SIG-M5 treated with dmso at 0.1 percent for 504 hours (cell line): ENCODE measurements at regions not wholly inside any gene's neighbourhood (a gene's known extent, or its start where the extent isn't known, plus 50 kb on each side); places are given as distances from the start of the nearest gene placed in this dataset.

Experiments
- DNase-seq: peaks from one replicate; lab custom pipeline; 2025; ENCODE audit not compliant: unreplicated experiment; lab: John Stamatoyannopoulos, UW

DNA sequence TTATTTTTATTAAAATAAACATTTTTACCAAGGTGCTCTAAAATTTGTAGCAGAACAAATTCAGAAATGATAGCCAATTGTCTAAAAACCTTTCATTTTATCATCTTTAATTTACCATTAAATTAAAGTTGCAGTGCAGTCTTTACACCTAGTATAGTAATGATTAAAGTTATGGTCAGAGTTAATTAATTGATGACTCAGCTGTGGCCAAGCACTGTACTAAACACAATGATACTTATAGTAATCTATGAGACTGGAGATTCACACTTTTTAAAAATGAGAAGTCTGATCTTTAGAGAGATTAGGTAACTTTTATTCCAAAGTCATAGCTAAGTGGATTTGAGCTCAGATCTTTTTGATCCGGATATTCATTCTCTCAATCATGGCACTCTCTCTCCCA, 621.1 kb upstream of the MEF2C start:
- no peak for DNase-seq

DNA sequence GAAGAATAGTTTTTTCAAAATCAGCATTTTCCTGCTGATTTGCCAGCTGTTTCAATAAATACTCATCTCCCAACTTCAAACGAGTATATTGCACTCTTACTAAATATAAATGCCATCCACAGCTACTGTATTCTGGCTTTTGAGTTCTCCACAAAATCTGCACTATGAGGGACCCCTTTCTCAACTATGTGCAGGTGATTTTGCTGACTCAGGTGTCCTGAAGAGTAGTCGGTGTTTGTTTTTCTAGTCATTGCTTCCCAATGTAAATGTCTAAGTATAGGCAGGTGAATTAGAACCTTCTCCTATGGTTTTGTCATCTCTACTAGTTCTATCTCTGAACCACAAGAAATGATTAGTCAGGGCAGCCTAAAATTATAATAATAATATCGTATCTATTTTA, 616.8 kb upstream of the MEF2C start:
- DNase-seq: no peak

DNA sequence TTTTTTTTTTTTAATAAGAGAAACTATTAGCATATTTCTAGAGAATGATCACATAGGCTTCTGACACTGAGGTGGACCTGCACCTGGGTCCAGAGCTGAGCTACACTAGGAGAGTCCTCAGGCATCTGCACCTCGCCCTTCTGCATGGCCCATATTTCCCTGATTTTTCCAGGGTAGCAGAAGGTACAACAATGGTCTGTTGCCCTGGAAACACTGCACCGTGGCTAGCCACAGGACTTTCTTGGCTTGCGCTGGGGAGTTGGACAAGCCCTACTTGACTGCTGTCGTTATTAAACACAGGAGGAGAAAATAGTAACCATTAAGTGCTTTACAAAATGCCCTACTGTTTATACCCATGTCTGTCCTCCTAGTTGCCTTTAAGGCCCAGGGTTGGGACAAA, 615.7 kb upstream of the MEF2C start:
- no peak for DNase-seq

DNA sequence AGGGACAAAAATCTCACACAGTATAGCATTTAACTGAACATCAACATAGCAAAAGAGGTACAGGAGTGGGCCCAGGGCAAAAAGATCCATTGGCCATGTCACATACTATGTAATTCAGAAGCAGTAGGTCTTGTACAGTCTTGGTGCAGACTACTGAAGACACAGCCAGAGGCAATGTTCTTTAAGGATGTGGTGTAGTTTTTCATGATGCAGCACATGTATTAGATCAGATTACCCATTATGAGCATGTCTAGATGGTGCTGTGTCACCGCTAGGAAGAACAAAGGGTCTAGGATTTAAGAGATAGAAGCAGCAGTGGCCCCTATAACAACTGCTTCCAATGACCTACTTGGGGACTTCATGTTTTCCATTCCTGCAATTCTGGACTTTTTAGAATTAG, 610.4 kb upstream of the MEF2C start:
- no peak for DNase-seq

DNA sequence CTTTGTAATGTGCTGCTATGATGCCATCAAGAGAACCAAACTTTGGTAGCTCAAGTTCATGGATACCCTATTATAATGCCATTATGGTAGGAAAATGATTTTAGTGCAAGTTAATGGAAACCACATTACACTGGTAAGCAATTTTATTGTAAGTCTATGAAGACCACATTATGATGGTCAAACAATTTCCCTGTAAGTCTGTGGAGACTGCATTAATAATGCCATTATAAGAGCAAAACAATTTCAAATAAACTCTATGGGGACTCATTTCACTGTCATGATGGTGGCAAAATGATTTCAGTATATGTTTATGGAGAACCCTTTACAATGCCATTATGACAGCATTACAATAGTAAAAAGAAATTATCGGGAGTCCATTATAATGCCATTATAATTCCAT, 602.0 kb upstream of the MEF2C start:
- no peak for DNase-seq

DNA sequence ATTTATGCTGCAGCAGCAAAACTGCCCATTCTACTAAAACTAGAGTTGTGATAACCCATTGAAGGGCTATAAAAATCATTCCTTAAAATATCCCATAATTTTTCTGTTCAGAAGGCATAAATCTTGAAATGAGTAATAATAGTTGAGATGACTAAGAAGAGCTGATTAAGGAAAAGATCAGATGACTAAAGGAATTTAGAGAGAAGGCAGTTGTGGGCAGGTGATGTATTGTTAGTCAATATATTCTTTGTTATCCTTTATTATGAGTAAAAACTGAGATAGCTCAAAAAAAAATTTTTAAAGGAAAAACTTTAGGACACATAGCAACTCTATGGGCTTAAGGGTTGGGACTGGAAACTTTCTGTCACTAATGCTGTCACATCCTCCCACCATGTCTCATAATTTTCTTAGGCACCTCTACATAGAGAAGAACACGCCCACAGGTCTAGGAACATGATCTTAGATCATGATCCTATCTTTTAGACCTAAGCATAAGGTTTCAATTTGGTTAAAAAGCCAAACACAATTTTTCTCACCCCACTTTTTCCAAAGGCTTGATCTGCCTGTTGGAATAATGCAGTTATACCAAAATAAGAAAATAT, 597.5 kb upstream of the MEF2C start:
- DNase-seq: no peak

DNA sequence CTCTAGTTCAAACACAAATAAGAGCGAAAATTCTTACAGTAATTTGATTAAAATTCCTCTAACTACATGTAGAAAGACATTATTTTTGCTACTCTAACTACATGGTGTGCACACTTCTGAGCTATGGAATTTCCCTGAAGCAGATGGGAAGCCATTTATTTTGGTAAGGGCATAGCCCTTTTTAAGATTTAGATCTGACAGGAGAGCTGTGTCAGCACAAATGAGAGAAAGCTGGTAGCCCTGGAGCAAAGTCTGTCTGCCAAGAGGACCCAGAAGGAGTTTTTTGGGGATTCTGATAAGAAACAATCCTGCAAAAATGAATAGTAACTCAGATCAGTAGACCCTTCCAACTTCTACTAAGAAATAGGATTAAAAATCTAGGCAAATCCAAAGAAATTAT, 595.9 kb upstream of the MEF2C start:
- no peak for DNase-seq

DNA sequence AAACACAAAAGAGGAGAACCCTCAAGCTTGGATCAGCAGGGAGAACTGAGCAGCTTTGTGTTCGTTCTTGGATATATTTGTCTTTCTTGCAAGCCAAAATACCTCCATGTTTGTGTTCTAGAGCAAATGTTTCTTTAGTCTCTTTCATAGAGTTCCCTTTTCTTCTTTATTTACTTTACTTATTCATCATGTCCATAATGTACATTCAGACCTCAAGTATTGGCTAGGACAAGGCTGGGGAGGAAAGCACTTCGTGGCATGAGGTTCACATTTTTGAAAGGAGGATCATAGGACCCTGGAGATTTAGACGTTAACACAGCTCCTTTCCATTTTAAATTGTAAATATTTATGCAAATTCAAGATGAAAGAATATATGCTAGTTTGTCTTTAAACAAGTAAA, 590.2 kb upstream of the MEF2C start:
- DNase-seq: no peak

DNA sequence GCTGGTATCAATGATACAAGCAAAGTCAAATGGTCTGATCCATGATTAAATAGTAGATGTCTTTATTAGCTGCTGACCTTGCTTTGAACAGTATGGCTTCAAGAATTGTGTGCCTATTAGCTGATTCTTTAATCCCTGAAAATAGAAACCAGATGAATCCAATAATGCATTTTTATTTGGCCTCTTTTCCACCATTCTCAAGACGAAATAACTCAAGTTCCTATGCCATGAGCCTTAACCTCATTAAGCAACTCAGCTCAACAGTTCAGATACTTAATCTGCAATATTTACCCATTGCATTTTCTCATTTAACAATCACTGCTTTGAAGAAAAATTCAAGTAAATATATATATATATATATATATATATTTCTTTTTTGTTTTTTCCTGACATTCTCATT, 588.6 kb upstream of the MEF2C start:
- no peak for DNase-seq

DNA sequence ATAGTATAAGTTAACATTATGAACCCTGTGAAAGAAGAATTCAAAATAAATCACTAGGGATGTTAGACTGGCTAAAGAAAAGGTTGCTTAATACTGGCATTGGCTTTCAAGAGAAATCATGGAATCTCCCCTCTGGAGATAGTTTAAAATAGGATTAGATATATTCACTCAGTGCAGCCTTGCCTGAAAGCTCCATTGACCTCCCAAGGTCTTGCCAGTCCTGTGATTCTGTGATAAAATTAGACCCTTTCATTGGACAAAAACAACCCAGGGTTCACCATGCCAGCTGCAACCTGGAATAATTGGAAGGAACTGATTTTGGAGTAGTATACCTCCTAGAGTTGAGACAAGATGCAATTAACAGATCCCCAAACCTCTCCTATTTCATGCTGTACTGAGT, 588.1 kb upstream of the MEF2C start:
- no peak for DNase-seq

DNA sequence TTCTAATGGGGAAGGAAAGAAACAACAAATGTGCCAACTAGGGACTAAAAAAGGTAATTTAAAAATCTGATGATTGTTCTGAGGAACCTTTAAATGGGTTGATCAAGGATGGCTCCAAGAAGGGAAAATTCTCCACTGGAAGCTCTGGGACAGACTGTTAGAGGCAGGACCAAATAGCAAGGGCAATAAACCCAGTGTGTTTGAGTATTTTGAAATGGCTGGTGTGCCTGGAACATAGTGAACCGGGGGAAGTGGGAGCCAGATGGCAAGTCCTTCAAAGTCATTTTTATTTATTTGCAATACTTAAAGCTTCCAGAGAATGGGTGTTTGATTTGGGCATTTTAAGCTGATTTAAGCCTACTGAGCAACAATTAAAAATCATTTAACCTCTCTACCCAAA, 587.7 kb upstream of the MEF2C start:
- DNase-seq: no peak

DNA sequence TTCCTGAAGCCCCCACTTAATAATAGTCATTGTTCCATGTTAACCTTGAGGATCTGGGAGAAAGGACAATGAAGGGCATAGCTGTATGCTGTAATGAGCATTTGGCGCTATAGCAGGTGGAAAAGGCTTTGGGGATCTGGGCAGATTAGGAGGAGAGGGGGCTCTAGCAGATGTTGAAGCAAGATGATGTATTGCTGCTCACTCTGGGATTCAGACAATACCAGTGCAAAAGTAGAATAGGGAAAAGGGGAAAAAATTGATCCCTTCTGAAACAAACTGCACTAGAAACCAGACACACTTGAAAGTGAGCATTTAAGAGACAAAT, 575.3 kb upstream of the MEF2C start:
- DNase-seq: no peak

DNA sequence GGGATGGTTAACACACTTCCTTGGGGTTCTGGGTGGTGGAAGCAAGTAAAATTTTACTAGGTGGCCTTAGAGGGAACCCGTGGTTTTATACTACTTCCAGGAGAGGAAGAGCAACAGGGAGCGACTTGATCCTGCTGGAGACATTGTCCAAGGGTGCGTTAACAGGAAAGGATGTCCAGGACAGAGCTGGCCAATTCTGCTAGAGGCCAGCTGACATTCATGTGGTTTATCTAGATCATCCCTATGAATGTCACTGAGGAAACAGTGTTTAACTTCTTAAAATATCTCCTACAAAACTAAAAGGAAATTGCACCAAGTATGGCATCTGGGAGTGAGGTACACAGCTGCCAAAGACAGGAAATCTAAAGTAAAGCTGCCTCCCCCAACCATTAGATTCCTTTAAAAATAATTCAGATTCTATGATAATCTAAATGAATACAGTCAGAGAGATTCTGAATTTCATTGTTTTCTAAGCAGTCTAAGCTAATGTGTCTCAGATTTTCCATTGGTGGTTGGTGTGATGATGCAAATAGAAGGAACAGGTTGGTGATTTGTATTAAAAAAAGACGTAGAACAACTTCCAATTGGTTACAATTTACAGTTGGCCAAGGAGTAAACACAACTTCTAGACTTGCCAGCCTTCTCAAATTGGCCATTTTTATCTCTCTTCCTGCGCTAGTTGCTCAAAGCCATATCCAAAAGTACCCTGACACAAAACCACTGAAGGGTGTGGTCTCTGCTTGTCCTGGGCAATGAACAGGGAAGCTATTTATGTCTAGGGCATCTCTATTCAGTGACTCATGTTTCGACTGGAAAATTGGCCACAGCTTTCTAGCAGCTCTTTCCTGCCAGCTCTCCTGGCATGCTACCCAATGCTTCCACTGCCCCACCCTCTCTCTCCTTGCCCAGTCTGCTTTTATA, 574.7 kb upstream of the MEF2C start:
- DNase-seq: no peak

DNA sequence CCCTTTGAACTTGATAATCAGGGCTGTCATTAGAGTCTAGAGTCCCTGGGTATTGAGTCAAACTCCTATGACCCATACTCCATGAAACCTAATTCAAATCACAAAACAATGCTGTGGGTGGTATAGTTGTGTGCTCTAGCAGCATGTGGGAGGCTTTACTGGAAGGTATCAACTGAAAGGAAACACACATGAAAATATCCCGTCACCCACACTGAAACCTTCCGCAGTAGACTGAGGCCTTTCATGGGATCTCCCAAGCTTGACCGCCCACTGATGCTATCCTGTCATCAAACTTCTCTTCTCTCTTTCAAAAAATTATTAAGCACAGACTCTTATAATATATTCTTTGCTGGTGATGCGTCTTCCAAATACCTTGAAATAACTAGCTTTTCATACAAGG, 569.1 kb upstream of the MEF2C start:
- no peak for DNase-seq

DNA sequence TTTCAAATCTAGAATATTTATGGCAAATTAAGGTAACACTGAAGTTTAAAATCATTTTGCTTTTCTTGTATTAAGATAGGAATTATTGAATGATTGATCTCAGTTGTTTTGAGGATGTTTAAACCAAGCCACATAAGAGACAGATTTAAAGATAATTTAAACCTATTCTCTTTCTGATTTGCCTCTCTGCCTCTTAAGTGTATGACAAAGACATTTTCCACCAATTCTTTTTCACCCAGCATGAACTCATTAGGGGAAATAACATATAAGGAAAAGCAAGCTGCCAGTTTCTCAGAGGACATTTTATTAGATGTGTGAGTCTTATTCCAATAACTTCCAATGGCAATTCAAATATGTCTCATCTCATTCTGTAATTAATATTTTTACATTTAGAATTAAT, 568.3 kb upstream of the MEF2C start:
- DNase-seq: no peak

DNA sequence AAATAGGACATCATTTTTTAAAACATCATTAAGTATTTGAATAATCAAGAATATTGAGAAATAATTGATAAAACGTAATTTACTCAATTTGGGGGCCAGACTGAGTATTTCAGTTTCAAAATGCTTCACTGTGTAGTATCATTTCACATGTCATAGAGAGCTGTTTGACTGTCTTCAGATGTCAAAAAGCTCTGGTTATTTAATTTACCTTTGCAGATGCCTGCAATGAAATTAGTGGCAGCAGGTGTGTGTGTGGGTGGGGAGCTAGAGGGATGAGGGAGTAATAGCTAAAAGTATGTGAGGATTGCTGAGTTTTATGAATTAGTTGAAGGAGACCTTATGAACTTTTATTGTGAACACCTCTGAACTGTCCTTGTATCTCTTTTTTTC, 567.2 kb upstream of the MEF2C start:
- no peak for DNase-seq

DNA sequence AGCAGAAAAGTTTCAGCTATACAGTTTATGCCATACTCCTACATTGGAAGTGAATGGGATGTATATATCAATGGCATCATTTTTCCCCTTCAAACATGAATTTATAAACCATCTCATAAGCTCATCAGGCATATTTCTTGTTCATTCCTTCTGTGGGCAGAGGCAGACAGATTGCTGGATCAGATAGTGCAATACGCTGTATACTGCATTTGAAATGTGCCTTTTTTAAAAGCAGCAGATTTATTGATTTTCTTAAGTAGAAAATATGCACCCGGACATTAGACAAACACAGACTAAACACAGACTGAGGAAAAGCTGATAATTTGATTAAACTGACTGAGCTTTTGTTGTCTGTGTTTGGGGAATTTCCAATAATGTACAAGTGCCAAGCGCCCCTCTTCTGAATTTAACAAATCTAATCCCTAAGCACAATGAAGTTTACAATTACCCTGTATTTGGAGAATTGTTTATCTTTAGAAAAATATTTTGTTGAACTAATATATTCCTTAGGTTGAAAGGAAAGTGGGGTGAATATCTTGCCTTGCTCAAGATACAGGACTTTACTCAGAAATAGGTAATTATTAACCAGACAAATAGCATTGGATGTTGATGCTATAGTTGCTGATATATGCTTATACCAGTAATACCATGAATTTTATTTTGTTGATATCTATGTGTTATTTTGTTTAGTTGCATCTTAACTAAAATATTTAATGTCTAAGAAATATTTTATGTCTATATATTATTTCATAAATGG, 566.6 kb upstream of the MEF2C start:
- no peak for DNase-seq

DNA sequence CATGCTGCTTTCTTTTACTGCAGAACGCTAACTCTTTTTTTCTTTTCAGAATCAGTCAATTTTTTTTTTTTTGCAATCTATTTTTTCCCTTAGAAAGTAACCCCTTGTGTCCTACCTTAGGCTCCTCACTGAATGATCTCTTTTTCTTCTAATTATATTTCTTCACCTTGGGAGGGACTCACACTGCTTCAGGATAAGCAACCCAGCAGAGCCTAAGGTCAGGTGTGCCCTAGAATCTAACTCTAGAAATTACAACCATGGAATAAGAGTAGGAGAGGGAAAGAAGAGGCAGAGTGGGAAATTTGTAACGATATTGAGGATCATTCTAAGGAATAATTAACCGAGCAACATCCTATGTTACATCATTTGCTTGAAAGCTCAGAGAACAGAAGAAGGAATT, 564.0 kb upstream of the MEF2C start:
- no peak for DNase-seq

DNA sequence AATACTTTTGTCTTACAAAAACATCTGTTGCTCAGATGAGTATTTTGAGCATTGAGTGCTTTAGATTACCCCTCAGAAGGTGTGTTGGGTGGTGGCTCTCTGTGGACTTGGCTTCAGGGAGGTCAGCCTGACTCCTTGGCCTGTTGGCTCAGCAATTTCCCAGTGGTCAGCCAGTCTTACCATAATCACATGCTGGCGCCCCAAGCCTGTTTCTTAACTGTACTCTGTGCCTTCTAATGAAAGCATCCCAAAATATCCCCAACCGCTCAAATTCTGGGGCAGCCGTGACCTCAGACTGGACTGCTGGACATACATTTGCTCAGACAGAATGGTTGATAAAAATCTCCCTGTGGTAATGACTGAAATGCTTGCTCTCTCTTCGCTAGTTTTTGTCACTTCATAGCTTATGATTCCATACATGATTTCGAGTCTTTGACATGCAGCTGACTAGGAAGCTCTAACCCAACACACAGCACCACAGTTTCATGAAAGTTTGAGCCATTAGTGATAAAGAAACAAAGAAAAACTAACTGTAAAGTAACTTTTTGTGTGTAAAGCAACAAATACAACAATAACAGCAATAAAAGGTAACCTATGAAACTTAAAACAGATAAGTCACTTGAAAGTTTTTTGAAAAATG, 562.2 kb upstream of the MEF2C start:
- no peak for DNase-seq

DNA sequence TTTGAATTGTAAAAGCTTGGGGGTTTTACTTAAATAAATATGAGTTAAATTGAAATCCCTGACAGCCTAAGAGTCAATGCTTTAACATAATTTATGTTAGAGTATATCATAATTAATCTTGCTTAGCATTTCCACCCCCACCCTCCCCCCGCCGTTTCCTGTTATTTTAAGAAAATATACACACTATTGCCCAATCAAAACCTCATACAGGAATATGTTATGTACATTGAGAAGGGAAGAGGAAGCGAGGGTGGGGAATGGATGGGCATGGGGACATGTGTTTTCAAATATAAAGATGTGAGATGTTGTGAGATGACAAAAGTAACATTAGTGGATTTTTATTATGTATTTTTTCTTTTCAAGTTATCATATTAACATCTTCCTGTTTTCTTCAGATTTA, 561.1 kb upstream of the MEF2C start:
- DNase-seq: no peak

DNA sequence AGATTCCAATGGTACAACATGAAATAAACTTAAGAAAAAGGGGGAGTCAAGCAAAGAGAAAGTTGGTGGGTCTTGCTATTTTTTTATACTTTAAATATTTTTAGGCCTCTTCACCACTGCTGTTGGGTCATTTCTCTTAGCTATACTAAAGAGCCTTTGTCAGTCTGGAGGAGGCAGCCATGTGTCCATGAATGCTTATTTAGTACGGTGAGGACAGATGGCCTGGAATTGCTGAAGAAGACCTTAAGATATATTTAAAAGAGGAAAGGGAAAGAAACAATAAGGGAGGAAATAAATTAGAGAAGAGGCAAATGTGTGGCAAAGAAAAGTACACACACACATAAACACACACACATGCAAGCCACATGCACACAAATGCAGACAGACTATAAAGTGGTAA, 560.5 kb upstream of the MEF2C start:
- DNase-seq: no peak

DNA sequence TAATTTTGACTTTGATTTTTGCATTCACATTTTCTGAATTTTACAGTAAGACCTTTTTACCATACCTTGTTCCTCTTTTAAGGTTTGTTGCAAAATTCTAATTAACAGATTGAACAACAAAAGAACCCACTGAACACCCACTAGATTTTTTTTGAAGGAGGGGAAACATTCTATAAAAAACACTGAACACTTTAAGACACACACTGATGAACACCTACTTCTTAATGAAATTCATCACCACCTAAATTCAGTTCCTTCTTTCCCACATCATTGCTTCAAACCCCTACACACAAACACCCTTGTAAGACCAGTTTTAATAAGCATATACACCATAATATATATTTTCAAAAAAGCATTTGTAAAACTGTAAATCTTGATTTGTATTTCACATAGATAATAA, 559.0 kb upstream of the MEF2C start:
- no peak for DNase-seq
